ENCODE measurements at regions not wholly inside any gene's neighbourhood (a gene's known extent, or its start where the extent isn't known, plus 50 kb on each side); places are given as distances from the start of the nearest gene placed in this dataset.

- in situ Hi-C loops (cut with HindIII; ENCODE audit: extremely low pct_ligation_motif_present, low pct_unique_long_range_greater_than_20kb) (no loop called here), intact Hi-C loops (cut with micrococcal nuclease; ENCODE audit: unreplicated experiment) (no loop called here)
- Histone ChIP-seq H3K27me3 (ENCODE audit: control insufficient read depth in 1 of 2, insufficient read depth in 2 of 2, low read length in 2 of 2) (no peaks in the 10 kb centered on the region), H3K4me3 (replicated peaks in 1 of 3; ENCODE audit: insufficient read depth in 1 of 3, low read depth in 2 of 3, low read length in 3 of 3) (no peak overlapping the region), H3K36me3 (replicated peaks in 1 of 2; ENCODE audit: control insufficient read depth in 1 of 2, insufficient read depth in 2 of 2, low read length in 2 of 2) (no peaks in the 10 kb centered on the region), H3K79me2 (ENCODE audit: insufficient read depth, low read length) (no peaks in the 10 kb centered on the region), H3K4me1 (ENCODE audit: insufficient read depth, low read length) (no peaks in the 10 kb centered on the region), H4K20me1 (ENCODE audit: insufficient read depth, low read length) (no peaks in the 10 kb centered on the region), H3K27ac (ENCODE audit: extremely low read length, insufficient read depth, low read length) (no peak overlapping the region), H3K9ac (ENCODE audit: insufficient read depth, low read depth, low read length) (no peak overlapping the region), H2AFZ (ENCODE audit: low read length) (no peak overlapping the region), H3K4me2 (ENCODE audit: low read depth, low read length) (no peak overlapping the region), H3K9me3 (ENCODE audit: low read length) (peaks cover 87% of the 10 kb centered on the region)
- no peak for DNase-seq (ENCODE audit: low spot score)
- no peak for ATAC-seq
- 7% methylated on average over 1 of the region's 1 CpG for WGBS (ENCODE audit: low lambda C conversion rate)
- POLR2A ChIA-PET = no interaction called here
- BruUV-seq (replicated peaks) = no TSS peak
- CTCF ChIA-PET (ENCODE audit: low intra/inter-chr PET ratio, low total read pairs) = no interaction called here
- no peak for FAIRE-seq
- TF ChIP-seq PHF20 (CRISPR knock-in tag; IDR thresholded peaks at IDR 0.05) (no peak), SIN3B (IDR thresholded peaks at IDR 0.05; ENCODE audit: low read length) (no peak), ZNF549 (CRISPR knock-in tag; IDR thresholded peaks at IDR 0.05) (no peak), PPARG (CRISPR knock-in tag; conservative IDR thresholded peaks at IDR 0.05) (no peak), SCMH1 (CRISPR knock-in tag; IDR thresholded peaks at IDR 0.05; ENCODE audit: borderline replicate concordance) (no peak), CREM (IDR thresholded peaks at IDR 0.05) (no peak), CREM (CRISPR knock-in tag; IDR thresholded peaks at IDR 0.05) (no peak), BCL3 (CRISPR knock-in tag; IDR thresholded peaks at IDR 0.05) (no peak), SNAPC4 (CRISPR knock-in tag; IDR thresholded peaks at IDR 0.05) (no peak)
- TF ChIP-seq, protein P1, sequence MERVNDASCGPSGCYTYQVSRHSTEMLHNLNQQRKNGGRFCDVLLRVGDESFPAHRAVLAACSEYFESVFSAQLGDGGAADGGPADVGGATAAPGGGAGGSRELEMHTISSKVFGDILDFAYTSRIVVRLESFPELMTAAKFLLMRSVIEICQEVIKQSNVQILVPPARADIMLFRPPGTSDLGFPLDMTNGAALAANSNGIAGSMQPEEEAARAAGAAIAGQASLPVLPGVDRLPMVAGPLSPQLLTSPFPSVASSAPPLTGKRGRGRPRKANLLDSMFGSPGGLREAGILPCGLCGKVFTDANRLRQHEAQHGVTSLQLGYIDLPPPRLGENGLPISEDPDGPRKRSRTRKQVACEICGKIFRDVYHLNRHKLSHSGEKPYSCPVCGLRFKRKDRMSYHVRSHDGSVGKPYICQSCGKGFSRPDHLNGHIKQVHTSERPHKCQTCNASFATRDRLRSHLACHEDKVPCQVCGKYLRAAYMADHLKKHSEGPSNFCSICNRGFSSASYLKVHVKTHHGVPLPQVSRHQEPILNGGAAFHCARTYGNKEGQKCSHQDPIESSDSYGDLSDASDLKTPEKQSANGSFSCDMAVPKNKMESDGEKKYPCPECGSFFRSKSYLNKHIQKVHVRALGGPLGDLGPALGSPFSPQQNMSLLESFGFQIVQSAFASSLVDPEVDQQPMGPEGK (CRISPR knock-in tag; IDR thresholded peaks at IDR 0.05) = no peak
- TF ChIP-seq, protein P2, sequence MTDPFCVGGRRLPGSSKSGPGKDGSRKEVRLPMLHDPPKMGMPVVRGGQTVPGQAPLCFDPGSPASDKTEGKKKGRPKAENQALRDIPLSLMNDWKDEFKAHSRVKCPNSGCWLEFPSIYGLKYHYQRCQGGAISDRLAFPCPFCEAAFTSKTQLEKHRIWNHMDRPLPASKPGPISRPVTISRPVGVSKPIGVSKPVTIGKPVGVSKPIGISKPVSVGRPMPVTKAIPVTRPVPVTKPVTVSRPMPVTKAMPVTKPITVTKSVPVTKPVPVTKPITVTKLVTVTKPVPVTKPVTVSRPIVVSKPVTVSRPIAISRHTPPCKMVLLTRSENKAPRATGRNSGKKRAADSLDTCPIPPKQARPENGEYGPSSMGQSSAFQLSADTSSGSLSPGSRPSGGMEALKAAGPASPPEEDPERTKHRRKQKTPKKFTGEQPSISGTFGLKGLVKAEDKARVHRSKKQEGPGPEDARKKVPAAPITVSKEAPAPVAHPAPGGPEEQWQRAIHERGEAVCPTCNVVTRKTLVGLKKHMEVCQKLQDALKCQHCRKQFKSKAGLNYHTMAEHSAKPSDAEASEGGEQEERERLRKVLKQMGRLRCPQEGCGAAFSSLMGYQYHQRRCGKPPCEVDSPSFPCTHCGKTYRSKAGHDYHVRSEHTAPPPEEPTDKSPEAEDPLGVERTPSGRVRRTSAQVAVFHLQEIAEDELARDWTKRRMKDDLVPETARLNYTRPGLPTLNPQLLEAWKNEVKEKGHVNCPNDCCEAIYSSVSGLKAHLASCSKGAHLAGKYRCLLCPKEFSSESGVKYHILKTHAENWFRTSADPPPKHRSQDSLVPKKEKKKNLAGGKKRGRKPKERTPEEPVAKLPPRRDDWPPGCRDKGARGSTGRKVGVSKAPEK (CRISPR knock-in tag; IDR thresholded peaks at IDR 0.05; ENCODE audit: borderline replicate concordance) = no peak
- TF ChIP-seq, protein P3, sequence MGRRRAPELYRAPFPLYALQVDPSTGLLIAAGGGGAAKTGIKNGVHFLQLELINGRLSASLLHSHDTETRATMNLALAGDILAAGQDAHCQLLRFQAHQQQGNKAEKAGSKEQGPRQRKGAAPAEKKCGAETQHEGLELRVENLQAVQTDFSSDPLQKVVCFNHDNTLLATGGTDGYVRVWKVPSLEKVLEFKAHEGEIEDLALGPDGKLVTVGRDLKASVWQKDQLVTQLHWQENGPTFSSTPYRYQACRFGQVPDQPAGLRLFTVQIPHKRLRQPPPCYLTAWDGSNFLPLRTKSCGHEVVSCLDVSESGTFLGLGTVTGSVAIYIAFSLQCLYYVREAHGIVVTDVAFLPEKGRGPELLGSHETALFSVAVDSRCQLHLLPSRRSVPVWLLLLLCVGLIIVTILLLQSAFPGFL (CRISPR knock-in tag; IDR thresholded peaks at IDR 0.05) = no peak
- TF ChIP-seq, protein P4, sequence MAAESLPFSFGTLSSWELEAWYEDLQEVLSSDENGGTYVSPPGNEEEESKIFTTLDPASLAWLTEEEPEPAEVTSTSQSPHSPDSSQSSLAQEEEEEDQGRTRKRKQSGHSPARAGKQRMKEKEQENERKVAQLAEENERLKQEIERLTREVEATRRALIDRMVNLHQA (CRISPR knock-in tag; IDR thresholded peaks at IDR 0.05) = no peak
These were observed 214.1 kb upstream of the CNTN6 start for GRCh38 chr3:878746-879145.

Data from HepG2 (cell line).